ENCODE measurements at regions not wholly inside any gene's neighbourhood (a gene's known extent, or its start where the extent isn't known, plus 50 kb on each side); places are given as distances from the start of the nearest gene placed in this dataset.
A peak's percentile ranks its signal among the peaks of the same experiment; 100 is the strongest.

DNA sequence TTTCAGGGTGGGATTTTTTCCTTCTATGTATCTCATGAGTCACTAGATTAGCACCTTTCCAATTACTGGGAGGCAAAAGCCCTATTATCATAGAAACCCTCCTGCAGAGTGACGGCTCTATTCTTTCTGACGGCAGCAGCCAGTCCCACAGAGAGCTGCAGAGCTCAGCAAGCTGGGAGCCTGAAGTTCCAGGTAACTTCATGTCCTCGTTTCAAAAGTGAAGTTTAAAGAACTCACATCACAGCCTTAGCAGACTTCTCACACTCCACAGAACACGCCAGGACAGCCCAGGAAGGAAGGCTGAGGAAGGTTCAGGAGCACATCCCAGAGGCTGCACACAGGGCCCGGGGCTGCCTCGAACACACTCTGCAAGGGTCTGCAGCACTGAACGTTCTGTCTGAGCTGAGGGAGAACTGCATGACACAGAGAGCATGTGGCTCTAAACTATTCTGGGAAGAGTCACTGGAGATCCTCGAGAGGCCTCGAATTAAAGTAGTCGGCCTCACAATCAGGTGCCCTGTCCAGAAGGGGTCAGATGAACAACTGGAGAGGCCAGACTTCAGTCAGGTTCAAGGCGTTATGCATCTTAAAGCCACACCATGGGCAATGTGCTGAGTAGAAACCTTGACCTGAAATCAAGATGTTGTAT is 104.2 kb upstream of the DRD2 start:
- no peak for DNase-seq

DNA sequence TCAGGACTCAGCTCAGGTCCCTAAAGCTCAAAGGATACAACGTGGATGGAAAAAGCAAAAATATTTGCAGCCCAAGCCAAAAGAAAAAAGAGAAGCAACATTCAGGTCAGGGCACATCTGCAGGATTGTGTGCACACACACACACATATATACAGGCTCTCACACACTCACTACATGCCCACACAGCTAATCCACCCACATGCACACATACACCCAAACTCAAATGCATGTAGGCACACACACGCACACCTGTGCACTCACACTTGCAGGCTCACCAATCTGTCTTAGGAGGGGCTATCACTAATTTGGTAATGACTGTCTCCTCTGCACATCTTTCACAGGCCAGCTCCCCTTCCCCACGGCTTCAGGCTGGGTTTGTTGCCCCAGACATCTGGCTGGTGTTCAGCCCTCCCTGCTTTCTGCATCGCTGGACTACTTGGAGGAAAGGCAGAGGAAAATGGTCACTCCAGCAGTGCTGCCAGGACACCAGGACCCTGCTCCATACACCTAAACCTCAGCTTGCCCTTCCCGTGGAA is 103.6 kb upstream of the DRD2 start:
- DNase-seq = no peak

DNA sequence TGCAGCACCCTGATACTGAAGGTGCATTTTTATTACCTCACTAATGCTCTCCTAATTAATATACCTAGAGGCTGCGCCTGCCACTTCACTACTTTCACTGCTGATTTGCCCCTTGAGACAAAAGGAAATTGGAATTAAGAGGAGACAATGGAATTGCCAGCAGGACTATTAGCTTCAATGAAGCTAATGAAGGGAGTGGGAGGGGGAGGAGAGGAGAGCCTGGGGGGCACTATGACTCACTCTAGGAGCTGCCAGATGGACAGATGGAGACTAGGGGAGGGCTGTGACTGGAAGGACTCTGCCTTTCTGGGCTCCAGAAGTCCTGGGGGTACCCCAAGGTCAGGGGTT is 102.8 kb upstream of the DRD2 start:
- DNase-seq = no peak

GRCh38 chr11:113577356-113578032 is 102.3 kb upstream of the DRD2 start:
- DNase-seq = peak; percentile 68

GRCh38 chr11:113574586-113574985 is 99.4 kb upstream of the DRD2 start:
- no peak for DNase-seq

DNA sequence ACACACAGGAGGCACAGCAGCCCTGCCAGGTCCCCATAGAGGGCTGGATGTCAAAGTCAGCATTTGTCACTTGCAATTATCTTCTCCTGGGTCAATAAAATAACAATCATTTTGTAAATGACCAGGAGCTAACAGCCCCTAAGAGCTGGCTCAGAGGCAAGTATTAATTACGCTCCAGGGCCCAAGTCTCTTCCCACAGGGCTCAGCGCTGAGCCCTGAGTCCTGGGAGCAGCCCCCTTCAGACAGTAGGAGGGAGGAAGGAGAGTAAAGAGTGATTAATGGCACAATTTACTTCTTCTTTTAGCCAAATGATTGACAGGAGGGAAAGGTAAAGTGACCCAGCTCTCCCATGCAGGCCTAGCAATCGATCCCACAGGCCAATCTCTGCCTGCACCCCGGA is 99.0 kb upstream of the DRD2 start:
- DNase-seq = no peak

- DNase-seq = no peak
These were observed 97.0 kb upstream of the DRD2 start for GRCh38 chr11:113572136-113572735.

DNA sequence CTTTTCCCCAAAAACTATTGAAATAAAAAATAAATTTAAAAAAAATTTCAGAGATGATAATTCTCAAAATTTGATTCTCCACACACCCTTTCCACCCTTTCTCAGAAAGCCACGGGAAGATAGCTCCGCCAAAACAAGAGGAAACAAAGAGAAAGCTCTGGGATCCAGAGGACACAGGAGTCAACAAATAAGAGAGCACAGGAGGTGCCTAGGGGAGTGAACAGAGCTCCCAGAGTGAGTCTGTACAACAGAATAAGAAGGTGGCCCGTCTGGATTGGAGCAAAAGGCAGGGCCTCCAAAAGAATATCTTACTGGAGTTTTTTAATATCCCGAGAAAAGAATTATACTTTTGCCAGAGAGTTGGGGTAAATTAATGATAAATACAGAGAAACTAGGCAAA is 96.3 kb upstream of the DRD2 start:
- no peak for DNase-seq

- DNase-seq = no peak
These were observed 95.7 kb upstream of the DRD2 start for GRCh38 chr11:113570906-113571305.

GRCh38 chr11:113569391-113569790 is 94.2 kb upstream of the DRD2 start:
- no peak for DNase-seq

- DNase-seq = peak; percentile 11
These were observed 93.4 kb upstream of the DRD2 start for GRCh38 chr11:113568566-113568965.

- no peak for DNase-seq
These were observed 92.8 kb upstream of the DRD2 start for GRCh38 chr11:113567867-113568544.

DNA sequence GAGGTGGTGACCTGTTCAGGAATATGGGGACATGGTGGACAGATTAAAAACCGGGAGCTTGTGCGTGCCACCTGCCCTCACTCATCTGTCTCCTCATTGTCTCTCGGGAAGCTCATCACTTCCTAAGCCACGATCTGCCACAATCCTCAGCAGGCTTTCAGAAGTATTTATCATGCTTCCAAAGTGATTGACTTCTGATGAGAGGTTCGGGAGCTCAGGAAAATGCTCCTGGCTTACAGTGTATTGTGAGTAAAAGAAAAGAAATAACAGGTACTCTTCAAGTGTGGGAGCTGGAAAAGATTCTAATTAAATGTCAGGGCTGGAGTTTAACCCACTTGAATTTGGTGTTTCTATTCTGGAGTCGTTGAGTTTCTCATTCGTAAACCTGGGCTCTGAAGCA is 91.9 kb upstream of the DRD2 start:
- DNase-seq = no peak

GRCh38 chr11:113564527-113565130 is 89.4 kb upstream of the DRD2 start:
- no peak for DNase-seq

GRCh38 chr11:113563766-113564526 is 88.7 kb upstream of the DRD2 start:
- no peak for DNase-seq

DNA sequence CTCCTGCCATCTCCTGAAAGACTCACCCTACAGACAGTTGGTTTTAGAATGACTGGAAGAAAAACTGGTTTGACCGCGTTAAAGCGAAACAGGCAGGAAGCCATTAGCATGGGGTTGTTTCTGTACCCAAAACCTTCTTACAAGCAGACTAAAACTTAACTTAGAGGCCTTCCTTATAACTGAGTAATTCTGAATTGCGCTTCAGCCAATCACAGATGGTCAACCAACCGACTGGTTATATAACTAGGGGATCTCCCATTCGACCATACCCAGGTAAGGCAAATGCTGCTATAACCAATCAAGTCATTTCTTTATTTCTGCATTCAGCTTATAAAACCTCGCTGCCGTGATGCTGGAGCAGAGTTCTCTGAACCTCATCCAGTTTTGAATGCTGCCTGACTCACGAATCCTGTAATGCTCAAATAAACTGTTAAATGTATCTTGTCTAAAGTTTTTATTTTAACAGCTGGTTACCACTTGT is 87.8 kb upstream of the DRD2 start:
- no peak for DNase-seq

DNA sequence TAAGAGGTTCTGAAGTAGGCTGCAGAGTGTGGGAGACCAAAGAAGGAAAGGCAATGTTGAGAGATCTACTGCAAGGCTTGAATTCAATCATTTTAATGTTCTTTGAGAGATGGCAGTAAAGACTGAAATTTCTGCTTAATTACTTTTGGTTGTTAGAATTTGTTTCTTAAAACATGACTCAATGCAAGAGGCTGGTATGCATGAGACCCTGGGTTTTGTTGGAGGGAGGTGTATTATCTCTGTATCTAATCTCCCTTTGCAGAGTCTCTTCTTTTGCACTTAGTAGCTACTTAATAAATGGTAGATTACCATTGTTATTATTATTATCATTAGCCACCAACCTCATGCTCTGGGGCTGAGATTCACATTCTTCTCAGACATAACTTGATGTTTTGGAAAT is 87.4 kb upstream of the DRD2 start:
- DNase-seq = no peak

- DNase-seq = no peak
These were observed 82.7 kb upstream of the DRD2 start for GRCh38 chr11:113557926-113558325.

- DNase-seq = no peak
These were observed 80.8 kb upstream of the DRD2 start for GRCh38 chr11:113556036-113556435.

GRCh38 chr11:113555071-113555619 is 79.9 kb upstream of the DRD2 start:
- DNase-seq = no peak

- no peak for DNase-seq
These were observed 79.3 kb upstream of the DRD2 start for GRCh38 chr11:113554526-113554925.

GRCh38 chr11:113553915-113554314 is 78.7 kb upstream of the DRD2 start:
- DNase-seq = no peak

Data from DMS153 (cell line).